Lower leg skin (tissue), 4 donors: ENCODE measurements at regions not wholly inside any gene's neighbourhood (a gene's known extent, or its start where the extent isn't known, plus 50 kb on each side); places are given as distances from the start of the nearest gene placed in this dataset.

Experiments used
- DNase-seq, 2 donors: peaks; one replicate each; pipeline ENCODE4 v3.0.0-alpha.2; 2019; ENCODE audit warnings: low spot score in 2 of 2
- H3K4me3 ChIP-seq: fragments of 200-600 bp; sonication (generic); 2 replicates; pipeline ENCODE4 v1.5.1; 2017; ENCODE audit warnings: mild to moderate bottlenecking, low read depth; ENCODE audit not compliant: poor library complexity, severe bottlenecking
- CTCF ChIP-seq, 3 donors: fragments of 450-650 bp; IDR thresholded peaks; one replicate each; pipeline ENCODE4 v1.5.1; 2016; ENCODE audit warnings: antibody characterized with exemption in 3 of 3, mild to moderate bottlenecking in 3 of 3, moderate library complexity in 2 of 3
- POLR2A ChIP-seq, 2 donors: fragments of 450-650 bp; IDR thresholded peaks; one replicate each; pipeline ENCODE4 v1.6.1; 2016 to 2017; ENCODE audit warnings: antibody characterized with exemption in 2 of 2, mild to moderate bottlenecking in 1 of 2, moderate library complexity in 1 of 2
- WGBS, 2 donors: methylation state at CpG; one replicate each; pipeline ENCODE4 v1.1.5; 2018; 5-methylcytosine and 5-hydroxymethylcytosine counted together
- intact Hi-C: fragments of 100-400 bp; cut with DNase I; formaldehyde crosslinking; loops from one replicate; pipeline ENCODE4 v1.15.0; 2023; ENCODE audit warnings: low total_unique reads

DNA sequence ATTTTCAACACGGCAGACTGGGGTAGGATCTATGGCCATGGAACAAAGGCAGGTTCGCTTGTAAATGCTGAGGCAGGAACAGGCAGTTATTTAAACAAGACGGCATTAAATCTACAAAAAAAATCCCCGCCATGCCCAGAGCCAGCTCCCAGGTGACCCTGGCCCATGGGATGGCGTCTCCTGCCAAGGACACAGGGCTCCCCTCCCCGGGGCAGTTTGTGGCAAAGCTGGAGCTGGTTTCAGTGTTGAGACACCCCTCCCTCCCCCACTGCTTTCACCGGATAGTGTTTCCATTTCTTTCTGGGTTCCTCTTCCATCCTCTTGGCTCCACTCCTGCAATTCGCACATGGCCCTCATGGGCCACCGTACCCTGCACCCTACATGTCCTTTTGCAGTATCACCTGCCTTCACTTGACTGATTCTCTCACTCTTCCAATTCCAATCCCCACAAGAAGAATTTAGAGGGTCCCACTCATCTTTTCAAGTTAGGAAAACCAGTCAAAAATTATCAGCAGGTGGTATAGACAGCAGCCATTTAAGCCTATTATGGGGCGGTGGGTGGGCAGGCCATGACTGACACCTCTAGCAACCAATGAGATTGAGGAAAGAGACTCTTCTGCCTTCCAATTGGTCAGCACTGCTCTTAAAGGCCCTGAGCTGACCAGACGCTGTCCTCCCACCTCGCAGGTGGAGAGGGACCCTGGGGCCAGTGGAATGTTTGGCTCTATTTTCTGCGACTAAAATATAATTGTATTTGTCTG, 52.0 kb downstream of the OLIG1 start:
- H3K4me3 ChIP-seq: no peak overlapping the region
- WGBS, 2 donors: 72% methylated on average over 13 of the region's 13 CpGs
- no peak for DNase-seq
- no peak for TF ChIP-seq CTCF (IDR thresholded peaks at IDR 0.05)
- no peak for TF ChIP-seq POLR2A (IDR thresholded peaks at IDR 0.05)
- intact Hi-C loops: no loop called here

DNA sequence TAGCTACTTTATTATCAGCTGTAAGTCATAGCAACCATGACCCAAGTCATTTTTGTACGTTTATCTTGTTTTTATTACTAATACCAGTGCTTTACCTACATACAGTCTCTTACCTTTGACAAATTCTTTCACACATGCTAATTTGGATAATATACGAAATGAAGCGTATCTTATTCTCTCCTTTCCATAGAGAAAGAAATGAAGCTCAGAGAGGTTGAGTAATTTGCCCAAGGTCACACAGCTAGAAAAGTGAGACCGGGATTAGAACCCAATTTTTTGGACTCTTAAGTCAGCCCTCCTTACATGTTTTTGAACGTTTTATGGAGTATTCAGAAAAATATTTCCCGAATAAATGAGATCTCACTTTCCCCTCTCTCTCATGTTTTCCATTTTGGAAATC, 52.6 kb downstream of the OLIG1 start:
- H3K4me3 ChIP-seq: no peak overlapping the region
- intact Hi-C loops: no loop called here
- no peak for DNase-seq
- TF ChIP-seq POLR2A (IDR thresholded peaks at IDR 0.05): no peak
- TF ChIP-seq CTCF (IDR thresholded peaks at IDR 0.05): no peak
- WGBS, 2 donors: 89 to 92% methylated on average over 6 of the region's 6 CpGs

- intact Hi-C loops: no loop called here
- no peak for DNase-seq
- no peak for TF ChIP-seq CTCF (IDR thresholded peaks at IDR 0.05)
- no peak for TF ChIP-seq POLR2A (IDR thresholded peaks at IDR 0.05)
- no peak overlapping the region for H3K4me3 ChIP-seq
- WGBS, 2 donors: 69 to 71% methylated on average over 8 of the region's 8 CpGs
Measured at GRCh38 chr21:33123374-33124123, 53.6 kb downstream of the OLIG1 start.

- TF ChIP-seq POLR2A (IDR thresholded peaks at IDR 0.05) (no peak), CTCF (IDR thresholded peaks at IDR 0.05) (no peak)
- intact Hi-C loops: no loop called here
- no peak for DNase-seq
- WGBS, 2 donors: 80 to 83% methylated on average over 7 of the region's 7 CpGs
- H3K4me3 ChIP-seq: no peak overlapping the region
Measured at GRCh38 chr21:33124889-33125288, 54.9 kb downstream of the OLIG1 start.

DNA sequence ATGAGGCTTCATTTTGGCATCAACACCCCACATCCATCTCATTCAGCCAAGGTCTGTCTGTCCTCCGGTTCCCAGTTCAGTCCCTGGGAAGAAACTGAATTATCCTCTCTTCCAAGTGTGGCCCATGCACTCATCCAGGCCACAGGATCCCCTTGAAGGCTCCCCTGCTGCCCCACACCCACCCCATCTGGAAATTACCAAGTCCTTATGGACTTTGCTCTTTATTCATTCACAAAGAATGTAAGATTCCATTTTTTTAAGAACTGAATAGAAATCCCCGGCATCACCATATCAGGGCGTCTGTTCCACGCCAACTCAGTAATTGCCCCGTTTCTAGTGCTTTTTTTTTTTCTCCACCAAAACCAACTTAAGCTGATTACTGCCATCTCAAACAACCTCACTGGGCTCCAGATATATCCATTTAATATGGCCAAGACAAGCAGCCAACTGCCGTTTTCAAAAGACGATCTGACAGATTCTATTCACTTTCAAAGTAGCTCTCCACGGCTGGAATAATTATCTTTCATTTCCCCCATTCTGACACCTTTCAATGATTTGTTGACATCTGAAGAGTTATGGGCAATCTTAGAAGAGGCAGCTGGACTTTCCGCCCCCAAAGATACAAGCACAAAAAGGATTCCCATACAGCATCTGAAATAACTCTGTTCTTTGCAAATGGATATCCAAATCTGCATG, 55.9 kb downstream of the OLIG1 start:
- TF ChIP-seq CTCF (IDR thresholded peaks at IDR 0.05) (no peak), POLR2A (IDR thresholded peaks at IDR 0.05) (no peak)

More for the DNA sequence above, 55.9 kb downstream of the OLIG1 start:
- 72 to 76% methylated on average over 9 of the region's 9 CpGs for WGBS, 2 donors
- DNase-seq: no peak
- intact Hi-C loops: no loop called here
- H3K4me3 ChIP-seq: no peak overlapping the region
